Activated CD4-positive, alpha-beta T cell treated with anti-CD3 and anti-CD28 coated beads, Interleukin-2, Interleukin-6, amounts not matched to agents 100 ng/mL and 50 ng/mL, durations not matched to agents 16 hours and 8 hours (primary cell): ENCODE measurements at regions not wholly inside any gene's neighbourhood (a gene's known extent, or its start where the extent isn't known, plus 50 kb on each side); places are given as distances from the start of the nearest gene placed in this dataset.

ENCODE experiments used
- DNase-seq: peaks from one replicate; pipeline ENCODE4 v3.0.0-alpha.2; 2020

DNA sequence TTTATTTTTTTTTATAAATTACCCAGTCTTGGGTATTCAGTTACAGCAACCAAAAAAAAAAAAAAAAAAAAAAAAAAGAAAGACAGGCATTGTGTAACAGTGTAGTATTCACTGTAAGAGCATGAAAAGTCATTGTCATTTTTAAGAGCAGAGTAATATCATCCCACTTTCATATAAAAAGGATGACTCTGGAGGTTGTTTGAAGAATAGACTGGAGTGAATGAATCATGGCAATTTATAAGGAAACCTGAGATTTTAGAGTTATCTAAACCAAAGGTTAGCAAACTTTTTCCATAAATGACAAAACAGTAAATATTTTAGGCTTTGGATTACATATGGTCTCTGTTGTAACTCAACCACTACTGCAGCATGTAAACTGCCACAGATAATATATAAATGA lies 794.9 kb downstream of the NTRK3 start:
- no peak for DNase-seq

DNA sequence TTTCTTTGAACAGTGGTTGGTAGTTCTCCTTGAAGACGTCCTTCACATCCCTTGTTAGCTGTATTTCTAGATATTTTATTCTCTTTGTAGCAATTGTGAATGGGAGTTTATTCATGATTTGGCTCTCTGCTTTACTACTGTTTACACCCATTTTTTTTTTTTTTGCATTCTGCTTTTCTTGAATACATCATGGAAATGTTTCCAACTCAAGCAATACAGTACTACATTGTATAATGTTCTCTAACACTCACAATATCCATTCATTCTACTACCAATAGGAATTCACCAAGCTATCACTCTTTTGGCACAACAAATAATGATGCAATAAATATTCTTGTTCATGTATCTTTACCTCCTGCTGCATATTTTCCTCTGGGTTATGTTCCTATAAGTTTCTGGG lies 801.7 kb downstream of the NTRK3 start:
- DNase-seq = no peak

DNA sequence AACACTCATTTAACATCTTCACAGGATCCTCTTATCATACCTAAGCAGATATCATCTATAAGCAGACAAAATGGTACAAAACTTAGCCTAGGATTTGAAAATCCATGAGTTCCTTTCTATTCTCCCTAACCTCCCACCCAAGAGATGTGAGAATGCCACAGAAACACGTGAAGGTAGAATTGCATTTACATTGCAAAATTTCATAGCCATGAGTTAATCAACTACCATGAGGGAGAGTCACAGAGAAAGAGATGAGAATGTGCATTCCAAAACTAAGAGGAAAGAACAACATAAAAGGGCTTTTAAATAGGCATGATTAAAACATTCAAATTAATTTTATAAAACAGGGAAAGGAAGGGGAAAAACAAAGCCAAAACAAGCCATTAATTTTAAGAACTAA lies 806.2 kb downstream of the NTRK3 start:
- DNase-seq = no peak

DNA sequence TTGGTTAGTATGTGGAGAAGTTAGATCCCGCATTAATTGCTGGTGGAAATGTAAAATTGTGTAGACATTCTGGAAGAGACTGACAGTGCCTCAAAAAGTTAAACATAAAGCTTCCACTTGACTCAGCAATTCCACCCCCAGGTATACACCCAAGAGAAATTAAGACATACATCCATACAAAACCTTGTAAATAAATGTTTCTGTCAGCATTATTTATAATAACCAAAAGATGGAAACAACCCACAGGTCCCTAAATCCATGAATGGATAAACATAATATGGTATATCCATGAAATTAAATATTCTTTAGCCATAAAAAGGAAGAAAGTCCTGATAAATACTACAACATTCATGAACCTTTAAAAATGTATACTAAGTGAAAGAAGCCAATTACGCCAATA lies 817.4 kb downstream of the NTRK3 start:
- DNase-seq = no peak

DNA sequence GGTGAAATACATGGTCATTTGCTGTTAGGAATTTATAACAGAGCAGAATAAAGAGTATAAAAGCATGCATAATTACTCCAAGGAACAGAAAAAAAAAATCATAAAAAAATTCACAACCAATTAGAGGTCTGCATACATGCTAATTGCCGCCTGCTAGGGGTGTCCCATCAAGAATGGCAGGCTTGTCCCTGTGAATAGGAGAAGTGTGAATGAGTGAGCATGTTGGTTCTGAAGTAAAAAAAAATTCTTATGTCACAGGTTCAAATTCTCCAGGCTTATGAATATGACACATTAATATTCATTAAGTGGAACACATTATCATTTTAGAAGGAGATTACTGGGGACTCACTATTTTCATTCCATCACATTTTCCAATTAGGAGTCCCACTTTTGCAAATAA lies 822.7 kb downstream of the NTRK3 start:
- DNase-seq = no peak

DNA sequence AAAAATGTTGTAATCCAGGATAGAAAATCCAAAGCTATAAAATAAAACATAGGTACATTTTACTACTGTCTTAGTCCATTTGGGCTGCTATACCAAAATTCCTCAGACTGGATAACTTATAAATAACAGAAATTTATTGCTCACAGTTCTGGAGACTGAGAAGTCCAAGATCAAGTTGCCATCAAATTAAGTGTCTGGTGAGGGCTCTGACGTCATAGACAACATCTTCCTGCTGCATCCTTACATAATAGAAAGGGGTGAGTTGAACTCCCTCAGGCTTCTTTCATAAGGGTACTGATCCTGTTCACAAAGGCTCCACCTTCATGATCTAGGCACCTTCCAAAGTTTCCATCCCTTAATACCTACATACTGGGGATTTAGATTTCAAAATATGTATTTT lies 826.8 kb downstream of the NTRK3 start:
- no peak for DNase-seq

DNA sequence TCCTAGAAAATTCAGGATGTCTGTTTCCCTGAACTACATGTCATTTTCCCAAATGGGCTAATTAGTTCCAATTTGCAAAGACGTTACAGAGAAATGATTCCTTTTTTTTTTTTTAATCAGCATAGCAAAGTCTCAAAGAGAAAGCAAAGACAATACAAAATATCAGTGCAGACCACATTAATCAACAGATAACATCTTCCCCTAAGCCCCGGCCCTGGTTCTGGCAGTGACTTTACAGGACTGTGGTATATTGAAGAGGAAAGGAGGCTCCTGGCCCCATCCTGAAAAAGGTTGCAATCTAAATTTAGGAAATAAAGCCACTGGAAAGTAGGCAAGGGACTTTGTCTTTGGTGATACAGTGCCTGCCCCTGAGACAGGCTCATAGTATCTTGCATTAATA lies 836.5 kb downstream of the NTRK3 start:
- DNase-seq = no peak

DNA sequence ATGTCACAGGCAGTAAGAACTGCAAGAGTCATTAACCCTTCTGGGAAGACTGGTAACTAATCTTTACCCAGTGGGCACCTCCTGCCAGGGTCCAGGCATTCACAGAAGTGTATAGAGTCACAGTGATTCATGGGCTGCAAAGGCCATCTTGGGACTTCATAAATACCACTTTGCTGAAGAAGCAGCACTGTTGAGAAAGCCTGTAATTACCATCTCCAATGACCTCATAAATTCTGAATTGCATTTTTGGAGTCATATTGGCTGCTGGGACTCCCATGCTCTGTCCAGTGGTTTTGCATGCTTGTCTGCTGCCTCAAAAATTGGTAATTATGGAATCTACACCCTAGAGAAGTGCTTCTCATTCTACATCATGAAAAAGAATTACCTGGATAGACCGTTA lies 837.2 kb downstream of the NTRK3 start:
- DNase-seq = no peak

DNA sequence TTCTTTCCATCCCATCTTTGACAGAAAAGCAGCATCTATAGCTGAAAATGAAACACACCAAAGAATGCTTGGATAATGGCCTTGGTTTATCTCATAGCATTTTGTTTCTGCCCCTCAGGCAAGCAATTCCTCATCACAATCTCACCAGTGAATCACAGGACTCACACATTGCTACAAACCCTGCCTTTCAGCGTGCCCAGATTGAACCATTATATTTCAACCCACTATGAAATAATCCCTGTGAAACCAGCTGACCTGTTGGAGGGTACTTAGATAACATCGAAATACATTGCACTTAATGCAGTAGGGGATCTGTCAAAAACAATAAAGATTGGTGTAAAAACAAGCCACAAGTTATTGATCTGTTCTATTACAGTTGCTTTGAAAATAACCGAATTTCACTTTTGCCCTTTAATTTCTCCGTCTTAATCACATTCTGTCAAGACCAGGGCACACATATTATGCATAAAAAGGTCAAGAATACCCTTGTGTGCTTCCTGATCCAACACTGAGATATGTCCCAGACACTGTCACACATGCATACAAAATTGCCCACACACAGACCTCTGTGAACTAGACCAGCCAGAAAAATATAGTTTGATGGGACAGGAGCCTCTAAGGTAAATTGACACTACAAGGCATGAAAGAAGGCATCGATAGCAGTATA lies 839.8 kb downstream of the NTRK3 start:
- DNase-seq = no peak

DNA sequence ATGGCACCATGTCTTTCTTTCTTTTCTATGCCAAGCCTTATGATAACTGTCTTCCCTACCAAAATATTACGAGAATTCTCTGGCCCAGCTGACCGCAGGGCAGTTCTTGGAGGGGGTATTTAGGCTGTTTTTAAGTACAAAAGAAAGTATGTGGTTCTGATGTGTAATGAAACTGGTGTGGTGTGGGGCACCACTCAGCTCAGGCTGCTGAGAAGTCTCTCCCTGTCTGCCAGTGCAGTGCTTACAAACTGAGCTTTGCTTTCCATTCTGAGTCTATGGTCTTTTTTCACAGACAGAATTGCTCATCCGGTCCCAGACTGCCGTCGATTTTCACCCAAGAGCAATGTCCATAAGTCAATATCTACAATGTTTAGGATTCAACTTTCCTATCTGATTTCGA lies 847.6 kb downstream of the NTRK3 start:
- DNase-seq = no peak

DNA sequence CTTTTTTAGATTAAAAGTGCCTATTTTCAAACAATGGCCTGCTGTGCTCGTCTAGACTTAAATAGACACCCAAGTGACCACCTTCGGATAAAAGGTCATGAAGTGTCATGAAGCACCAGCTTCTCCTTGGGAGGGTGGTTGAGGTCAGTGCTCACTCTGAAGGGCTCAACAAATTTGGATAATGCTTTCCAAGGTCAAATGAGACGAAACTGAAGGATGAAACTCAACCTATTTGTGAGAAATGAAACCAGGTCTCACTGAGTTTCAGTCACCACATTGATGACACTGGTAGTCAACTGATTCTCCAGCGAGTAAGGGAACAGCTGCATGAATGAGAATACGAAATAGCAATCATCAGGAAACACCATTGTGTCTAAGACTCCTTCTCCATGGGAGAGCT lies 852.6 kb downstream of the NTRK3 start:
- DNase-seq = no peak

DNA sequence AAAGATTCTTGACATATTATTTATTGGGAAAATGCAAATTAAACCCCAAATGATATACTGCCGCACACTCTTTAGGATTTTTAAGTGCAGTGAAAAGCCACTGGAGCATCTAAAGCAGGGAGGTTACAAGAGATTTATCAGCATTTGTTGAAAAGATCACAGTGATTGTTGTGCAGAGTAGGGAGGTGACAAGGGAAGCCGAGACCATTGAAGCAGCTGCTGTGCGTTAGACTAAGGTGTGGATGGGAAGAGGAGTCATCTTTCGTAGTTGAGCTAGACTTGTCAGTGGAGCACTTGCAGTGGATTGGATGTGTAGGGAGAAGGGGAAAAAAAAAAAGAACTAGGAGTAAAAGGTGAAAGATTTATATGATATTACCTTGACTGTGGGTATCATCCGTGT lies 854.6 kb downstream of the NTRK3 start:
- DNase-seq = no peak

DNA sequence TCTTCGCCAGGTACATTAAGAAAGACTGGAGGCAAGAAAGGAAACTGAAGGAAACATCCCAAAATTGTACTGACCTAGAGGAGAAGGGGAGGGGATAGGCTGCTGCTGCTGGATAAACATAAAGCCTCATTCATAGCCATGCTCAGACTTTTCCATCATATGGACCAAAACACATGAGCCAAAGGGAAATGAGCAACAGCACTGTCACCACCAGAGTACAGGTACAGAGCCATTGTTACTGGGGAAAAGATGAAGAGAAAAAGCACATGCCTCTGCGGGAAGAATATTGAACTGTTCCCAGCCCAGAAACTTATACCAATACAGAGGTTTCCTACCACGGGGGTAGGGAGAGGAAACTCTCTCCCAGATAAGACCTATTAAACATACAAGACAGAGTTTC lies 861.9 kb downstream of the NTRK3 start:
- DNase-seq = no peak

DNA sequence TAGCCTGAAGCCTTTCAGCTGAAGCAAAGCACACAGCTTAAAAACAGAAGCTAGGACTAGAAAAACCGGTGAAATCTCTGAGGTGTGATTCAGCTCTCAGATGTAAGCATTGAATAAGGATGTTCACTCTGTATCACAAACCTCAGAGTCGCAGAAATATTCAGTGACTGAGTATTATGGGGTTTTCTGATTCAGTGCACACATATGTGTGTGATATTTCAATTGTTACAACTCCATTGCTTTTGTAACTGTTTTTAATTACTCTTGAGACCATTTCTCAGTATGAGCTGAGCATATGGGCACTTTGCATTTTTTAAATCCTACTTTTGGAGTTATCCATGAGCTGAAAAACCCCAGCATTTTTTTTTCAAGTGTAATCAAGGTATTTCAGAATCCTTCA lies 868.8 kb downstream of the NTRK3 start:
- no peak for DNase-seq

DNA sequence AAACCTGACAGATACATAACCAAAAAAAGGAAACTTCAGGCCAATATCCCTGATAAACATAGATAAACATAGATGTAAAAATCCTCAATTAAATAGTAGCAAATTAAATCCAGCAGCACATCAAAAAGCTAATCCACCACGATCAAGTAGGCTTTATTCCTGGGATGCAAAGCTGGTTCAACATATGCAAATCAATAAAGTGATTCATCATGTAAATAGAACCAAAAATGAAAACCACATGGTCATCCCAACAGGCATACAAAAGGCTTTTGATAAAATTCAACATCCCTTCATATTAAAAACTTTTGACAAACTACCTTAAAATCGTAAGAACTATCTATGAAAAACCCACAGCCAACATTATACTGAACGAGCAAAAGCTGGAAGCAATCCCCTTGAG lies 882.2 kb downstream of the NTRK3 start:
- DNase-seq = no peak

DNA sequence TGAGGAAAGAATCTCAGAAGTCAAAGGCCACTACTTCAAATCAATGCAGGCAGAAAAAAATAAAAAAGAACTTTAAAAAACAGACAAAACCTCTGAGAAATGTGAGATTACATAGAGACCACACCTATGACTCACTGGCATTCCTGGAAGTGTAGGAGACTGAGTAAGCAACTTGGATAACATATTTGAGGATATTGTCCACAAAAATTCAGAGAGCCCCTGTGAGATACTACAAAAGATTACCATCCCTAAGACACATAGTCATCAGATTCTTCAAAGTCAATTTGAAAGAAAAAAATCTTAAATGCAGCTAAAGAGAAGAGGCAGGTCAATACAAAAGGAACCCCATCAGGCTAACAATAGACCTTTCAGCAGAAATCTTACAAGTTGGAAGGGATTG lies 887.3 kb downstream of the NTRK3 start:
- no peak for DNase-seq

DNA sequence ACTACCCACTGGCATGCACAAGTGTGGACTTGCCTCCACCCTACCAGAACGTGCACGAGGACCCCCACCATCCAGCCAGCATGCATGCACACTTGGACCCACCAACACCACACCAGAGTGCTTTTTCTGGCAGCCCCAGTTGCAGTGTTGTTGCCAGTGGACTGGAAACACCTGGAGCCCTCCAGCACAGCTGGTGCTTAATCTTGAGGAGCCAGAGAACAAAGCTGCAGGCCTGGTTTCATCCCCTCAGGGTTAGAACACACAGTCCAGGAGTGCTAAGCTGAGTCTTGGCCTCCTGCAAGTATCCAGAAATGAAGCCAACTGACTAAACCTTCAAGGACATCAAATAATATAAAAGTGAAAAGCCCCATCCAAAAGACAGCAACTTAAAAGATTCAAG lies 888.0 kb downstream of the NTRK3 start:
- no peak for DNase-seq

DNA sequence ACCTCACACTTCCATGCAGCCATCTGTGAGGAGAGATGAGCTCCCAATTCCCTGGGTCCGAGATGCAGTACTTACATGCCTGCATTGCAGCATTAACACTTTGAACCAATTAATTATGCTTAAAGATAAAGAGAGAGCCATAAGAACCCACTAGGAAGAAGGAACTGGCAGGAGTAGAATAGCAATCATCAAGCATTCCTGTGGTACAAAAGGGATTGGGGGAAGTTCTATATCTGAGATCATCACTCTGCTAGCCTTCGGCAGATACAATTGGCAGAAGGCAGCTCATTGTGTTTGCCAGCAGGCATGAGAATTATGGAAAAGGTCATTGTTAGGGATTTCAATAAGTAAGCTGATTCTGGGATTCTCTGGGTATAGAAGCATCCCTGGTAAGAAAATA lies 891.4 kb downstream of the NTRK3 start:
- no peak for DNase-seq

DNA sequence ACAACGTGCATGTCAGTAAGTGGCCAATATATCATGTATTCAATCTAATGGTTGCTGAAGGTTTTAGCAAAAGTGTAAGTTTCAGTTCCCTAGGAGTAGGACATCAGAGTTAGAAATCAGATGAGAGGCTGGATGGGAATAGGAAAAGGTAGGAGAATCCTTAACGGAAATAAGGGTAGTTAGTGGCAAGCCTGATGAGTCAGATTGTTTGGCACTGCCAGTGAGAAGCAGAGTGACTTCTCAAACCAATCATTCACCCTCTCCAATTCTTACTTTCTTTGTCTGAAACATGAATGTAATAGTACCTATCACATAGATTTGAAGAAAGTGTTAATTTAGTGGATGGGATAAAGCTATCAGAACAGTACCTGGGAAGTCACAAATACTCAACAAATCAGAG lies 894.0 kb downstream of the NTRK3 start:
- no peak for DNase-seq

DNA sequence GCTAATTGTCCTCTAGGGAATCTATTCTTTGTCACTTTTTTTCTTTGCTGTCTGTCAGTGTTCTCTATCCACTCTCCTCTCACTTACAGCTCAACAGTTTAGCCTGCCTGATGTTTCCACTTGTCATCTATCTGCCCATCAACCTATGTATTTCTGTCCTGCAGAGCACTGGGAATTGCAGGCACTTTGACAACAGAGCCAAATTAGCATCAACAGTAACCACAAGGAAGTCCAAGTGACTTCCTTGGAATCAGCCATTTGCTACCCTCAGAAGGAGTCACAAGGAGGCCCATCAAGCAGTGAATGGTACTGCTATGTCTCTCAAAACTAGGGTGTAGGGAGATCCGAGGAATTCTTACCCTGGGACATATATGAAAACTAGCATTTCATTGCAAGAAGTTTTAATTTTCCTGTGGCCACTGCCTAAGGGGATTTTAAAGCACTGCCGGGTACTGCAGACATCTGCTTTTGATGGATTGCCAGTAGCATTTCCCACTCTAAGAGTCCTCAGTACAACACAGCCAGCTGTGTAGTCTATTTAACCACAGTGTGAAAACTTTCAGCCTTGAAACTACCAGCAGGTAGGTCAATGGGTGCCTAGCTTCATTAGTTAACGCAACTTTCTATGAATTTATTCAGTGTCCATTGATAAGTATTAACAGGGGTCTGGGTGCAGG lies 898.8 kb downstream of the NTRK3 start:
- DNase-seq = no peak

DNA sequence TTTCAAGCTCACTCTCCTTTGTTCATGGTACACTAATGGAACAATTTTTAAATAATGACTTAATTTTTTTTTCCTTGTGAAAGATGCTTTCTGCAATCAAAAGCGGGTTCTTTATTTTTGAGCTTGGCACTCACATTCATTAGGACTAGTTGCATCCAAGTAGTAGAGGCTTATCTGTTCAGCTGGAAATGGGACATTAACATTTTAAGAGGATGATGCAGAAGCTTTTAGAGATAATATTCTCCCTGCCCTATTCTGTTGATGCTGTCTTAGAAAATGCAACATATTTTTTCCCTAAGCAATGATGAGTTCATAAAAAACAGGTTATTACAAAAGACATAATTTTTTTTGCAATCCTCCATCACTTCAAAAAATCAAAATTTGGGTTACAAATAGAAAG lies 900.6 kb downstream of the NTRK3 start:
- DNase-seq = no peak

DNA sequence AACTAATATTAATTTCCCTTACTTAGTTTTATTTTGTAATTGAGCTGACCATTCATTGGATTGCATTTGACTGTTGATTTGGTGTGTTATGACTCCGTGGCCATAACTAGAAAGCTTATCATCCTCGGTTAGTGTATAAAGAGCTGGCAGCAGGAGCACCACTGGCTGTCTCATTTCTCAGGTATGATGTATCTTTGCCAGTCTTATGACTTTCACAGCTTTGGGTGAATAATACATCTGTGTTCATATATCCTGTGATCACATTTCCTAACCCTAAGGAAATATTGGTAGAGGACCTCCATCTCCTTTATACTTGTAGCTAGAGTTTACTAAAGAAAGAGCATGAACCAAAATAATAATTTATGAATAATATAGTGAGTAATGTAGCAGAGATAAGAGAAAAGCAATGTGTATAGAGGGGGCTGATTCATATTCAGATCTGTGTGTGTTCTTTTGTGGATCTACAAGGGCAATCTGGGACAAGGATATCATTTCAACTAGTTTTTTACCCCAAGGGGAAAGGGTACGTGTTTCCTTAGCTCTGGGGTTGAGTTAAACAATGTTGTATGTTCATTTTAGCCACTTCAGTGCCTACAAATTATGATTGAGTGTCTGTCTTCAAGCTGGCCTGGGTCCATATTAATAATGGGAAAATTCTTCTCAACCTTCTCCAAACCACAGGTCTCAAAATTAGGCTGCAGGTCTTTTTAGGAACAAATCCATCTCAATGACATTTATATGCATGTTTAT lies 901.7 kb downstream of the NTRK3 start:
- no peak for DNase-seq

DNA sequence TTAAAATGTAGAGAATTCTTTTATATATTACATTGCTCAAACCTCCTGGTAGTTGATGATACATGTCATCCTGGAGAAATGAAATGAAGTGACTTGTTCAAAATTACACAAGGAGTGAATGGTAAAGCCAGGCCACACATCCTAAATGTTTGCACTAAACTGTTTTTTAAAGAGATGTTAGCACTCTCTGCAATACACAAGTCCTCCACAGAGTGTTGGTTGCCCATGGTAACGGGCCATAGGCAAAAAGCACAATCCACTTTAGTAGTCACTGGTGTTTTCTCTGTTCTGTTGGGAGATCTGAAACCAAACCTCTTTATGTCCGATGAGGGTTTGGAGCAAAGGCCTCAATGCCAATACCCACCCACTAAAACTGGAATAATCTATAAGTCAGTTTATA lies 907.4 kb downstream of the NTRK3 start:
- DNase-seq = no peak

DNA sequence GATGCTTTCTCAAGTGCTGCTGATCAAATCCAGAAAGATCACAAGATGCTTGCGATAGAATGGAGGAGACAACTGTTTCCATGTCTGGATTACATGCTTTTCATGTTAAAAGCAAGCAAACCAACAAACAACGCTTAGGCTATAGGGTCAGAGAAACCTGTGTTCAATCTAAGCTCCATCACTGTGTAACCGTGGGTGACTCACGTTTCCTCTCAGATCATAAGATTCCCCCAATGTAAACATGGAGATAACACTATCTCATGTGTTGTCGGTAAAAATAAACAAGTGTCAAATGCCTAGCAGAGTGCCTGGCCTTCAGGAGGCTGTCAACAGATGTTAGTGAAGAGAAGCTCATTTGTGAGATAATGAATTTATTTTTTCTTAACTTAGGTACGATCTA lies 907.8 kb downstream of the NTRK3 start:
- no peak for DNase-seq
